Femur (tissue), 1 donor: ENCODE measurements at regions not wholly inside any gene's neighbourhood (a gene's known extent, or its start where the extent isn't known, plus 50 kb on each side); places are given as distances from the start of the nearest gene placed in this dataset.
"Not testable (repeated sequence)": the region's sequence is repeated elsewhere in the genome, so short reads cannot be mapped to it uniquely, and the experiment has no call there.

Experiments used
- DNase-seq: peaks from one replicate; pipeline ENCODE4 v3.0.0-alpha.2; 2017

GRCh38 chr20:29296256-29297230 is 1960.9 kb upstream of the DEFB115 start:
- no peak for DNase-seq

- DNase-seq = no peak
Measured at GRCh38 chr20:29297411-29298270, 1959.8 kb upstream of the DEFB115 start.

GRCh38 chr20:29298271-29298590 is 1959.2 kb upstream of the DEFB115 start:
- DNase-seq = no peak

- no peak for DNase-seq
Measured at GRCh38 chr20:29298759-29299613, 1958.5 kb upstream of the DEFB115 start.

- DNase-seq = no peak
Measured at GRCh38 chr20:29299811-29300578, 1957.5 kb upstream of the DEFB115 start.

- no peak for DNase-seq
Measured at GRCh38 chr20:29300579-29301551, 1956.6 kb upstream of the DEFB115 start.

- no peak for DNase-seq
Measured at GRCh38 chr20:29301624-29302259, 1955.7 kb upstream of the DEFB115 start.

- DNase-seq = no peak
Measured at GRCh38 chr20:29302979-29303644, 1954.4 kb upstream of the DEFB115 start.

- DNase-seq = no peak
Measured at GRCh38 chr20:29306390-29307072, 1950.9 kb upstream of the DEFB115 start.

- not testable (repeated sequence) for DNase-seq
Measured at GRCh38 chr20:29307484-29307883, 1950.0 kb upstream of the DEFB115 start.

GRCh38 chr20:29308956-29309355 is 1948.5 kb upstream of the DEFB115 start:
- DNase-seq = not testable (repeated sequence)

GRCh38 chr20:29309481-29309880 is 1948.0 kb upstream of the DEFB115 start:
- DNase-seq = not testable (repeated sequence)

- DNase-seq = not testable (repeated sequence)
Measured at GRCh38 chr20:29311046-29311445, 1946.4 kb upstream of the DEFB115 start.

GRCh38 chr20:29312679-29313078 is 1944.8 kb upstream of the DEFB115 start:
- not testable (repeated sequence) for DNase-seq

- no peak for DNase-seq
Measured at GRCh38 chr20:29313481-29313880, 1944.0 kb upstream of the DEFB115 start.

GRCh38 chr20:29314294-29314693 is 1943.2 kb upstream of the DEFB115 start:
- DNase-seq = no peak

GRCh38 chr20:29318871-29319461 is 1938.5 kb upstream of the DEFB115 start:
- DNase-seq = no peak

GRCh38 chr20:29319725-29320124 is 1937.7 kb upstream of the DEFB115 start:
- no peak for DNase-seq
